ENCODE measurements at regions not wholly inside any gene's neighbourhood (a gene's known extent, or its start where the extent isn't known, plus 50 kb on each side); places are given as distances from the start of the nearest gene placed in this dataset.

DNA sequence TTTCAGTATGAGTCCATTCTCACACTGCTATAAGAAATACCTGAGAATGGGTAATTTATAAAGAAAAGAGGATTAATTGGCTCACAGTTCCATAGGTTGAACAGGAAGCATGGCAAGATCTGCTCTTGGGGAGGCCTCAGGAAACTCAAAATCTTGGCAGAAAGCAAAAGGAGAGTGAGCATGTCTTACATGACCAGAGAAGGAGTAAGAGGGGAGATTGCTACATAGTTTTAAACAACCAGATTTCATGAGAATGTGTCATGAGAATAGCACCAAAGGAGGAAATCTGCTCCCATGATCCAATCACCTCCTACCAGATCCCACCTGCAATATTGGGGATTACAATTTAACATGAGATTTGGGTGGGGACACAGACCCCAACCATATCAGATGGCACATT lies 672.4 kb downstream of the HTR1B start:
- intact Hi-C loops (cut with micrococcal nuclease; ENCODE audit: unreplicated experiment): no loop called here
- no peak for DNase-seq (ENCODE audit: low spot score)
- POLR2A ChIA-PET (ENCODE audit: low non-redundant PET): no interaction called here
- H3K27ac ChIP-seq (ENCODE audit: low read depth, low read length, poor library complexity, severe bottlenecking): no peak overlapping the region
- no peaks in the 10 kb centered on the region for H3K27me3 ChIP-seq (replicated peaks; ENCODE audit: insufficient read depth, low read depth, low read length, poor library complexity)
- H3K4me1 ChIP-seq (ENCODE audit: insufficient read depth, low read length, poor library complexity, severe bottlenecking): no peaks in the 10 kb centered on the region
- CTCF ChIA-PET: no interaction called here
- TF ChIP-seq EZH2 (IDR thresholded peaks at IDR 0.05; ENCODE audit: borderline replicate concordance, low read depth, low read length, poor library complexity, severe bottlenecking): no peak
- no TSS peak for BruUV-seq (replicated peaks)
- peaks cover 9% of the 10 kb centered on the region for H3K9me3 ChIP-seq (ENCODE audit: low read depth, low read length, poor library complexity, severe bottlenecking)
- no peaks in the 10 kb centered on the region for H3K36me3 ChIP-seq (ENCODE audit: insufficient read depth, low read length, poor library complexity, severe bottlenecking)
- no peak overlapping the region for H3K4me3 ChIP-seq (ENCODE audit: low read depth, low read length, poor library complexity, severe bottlenecking)

DNA sequence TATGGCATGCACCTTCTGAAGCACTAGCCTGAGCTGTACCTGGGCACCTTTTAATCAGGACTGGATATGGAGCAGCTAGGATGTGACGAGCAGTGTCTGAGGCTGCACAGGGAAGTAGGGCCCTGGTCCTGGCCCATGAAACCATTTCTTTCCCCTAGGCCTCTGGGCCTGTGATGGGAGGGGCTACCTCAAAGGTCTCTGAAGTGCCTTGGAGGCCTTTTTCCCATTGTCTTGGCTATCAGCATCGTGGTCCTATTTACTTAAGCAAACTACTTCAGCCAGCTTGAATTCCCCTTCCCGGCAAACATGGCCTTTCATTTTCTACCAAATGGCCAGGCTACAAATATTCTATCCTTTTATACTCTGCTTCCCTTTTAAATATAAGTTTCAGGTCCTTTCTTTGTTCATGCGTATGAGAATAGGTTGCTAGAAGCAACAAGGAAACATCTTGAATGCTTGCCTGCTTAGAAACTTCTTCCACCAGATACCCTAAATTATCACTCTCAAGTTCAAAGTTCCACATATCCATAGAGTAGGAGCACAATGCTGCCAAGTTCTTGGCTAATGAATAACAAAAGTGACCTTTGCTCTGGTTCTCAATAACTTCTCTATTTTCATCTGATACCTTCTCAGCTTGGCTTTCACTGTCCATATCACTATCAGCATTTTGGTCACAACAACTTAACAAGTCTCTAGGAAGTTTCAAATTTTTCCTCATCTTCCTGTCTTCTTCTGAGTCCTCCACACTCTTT lies 673.1 kb downstream of the HTR1B start:
- Histone ChIP-seq H3K27ac (ENCODE audit: low read depth, low read length, poor library complexity, severe bottlenecking) (no peak overlapping the region), H3K27me3 (replicated peaks; ENCODE audit: insufficient read depth, low read depth, low read length, poor library complexity) (no peaks in the 10 kb centered on the region), H3K4me1 (ENCODE audit: insufficient read depth, low read length, poor library complexity, severe bottlenecking) (no peaks in the 10 kb centered on the region), H3K4me3 (ENCODE audit: low read depth, low read length, poor library complexity, severe bottlenecking) (no peak overlapping the region), H3K36me3 (ENCODE audit: insufficient read depth, low read length, poor library complexity, severe bottlenecking) (no peaks in the 10 kb centered on the region), H3K9me3 (ENCODE audit: low read depth, low read length, poor library complexity, severe bottlenecking) (peaks cover 6% of the 10 kb centered on the region)
- POLR2A ChIA-PET (ENCODE audit: low non-redundant PET): no interaction called here
- BruUV-seq (replicated peaks): no TSS peak
- DNase-seq (ENCODE audit: low spot score): no peak
- CTCF ChIA-PET: no interaction called here
- intact Hi-C loops (cut with micrococcal nuclease; ENCODE audit: unreplicated experiment): no loop called here
- TF ChIP-seq, protein P1, sequence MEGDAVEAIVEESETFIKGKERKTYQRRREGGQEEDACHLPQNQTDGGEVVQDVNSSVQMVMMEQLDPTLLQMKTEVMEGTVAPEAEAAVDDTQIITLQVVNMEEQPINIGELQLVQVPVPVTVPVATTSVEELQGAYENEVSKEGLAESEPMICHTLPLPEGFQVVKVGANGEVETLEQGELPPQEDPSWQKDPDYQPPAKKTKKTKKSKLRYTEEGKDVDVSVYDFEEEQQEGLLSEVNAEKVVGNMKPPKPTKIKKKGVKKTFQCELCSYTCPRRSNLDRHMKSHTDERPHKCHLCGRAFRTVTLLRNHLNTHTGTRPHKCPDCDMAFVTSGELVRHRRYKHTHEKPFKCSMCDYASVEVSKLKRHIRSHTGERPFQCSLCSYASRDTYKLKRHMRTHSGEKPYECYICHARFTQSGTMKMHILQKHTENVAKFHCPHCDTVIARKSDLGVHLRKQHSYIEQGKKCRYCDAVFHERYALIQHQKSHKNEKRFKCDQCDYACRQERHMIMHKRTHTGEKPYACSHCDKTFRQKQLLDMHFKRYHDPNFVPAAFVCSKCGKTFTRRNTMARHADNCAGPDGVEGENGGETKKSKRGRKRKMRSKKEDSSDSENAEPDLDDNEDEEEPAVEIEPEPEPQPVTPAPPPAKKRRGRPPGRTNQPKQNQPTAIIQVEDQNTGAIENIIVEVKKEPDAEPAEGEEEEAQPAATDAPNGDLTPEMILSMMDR (conservative IDR thresholded peaks at IDR 0.05; ENCODE audit: low read depth, low read length): no peak
- TF ChIP-seq EZH2 (IDR thresholded peaks at IDR 0.05; ENCODE audit: borderline replicate concordance, low read depth, low read length, poor library complexity, severe bottlenecking): no peak

DNA sequence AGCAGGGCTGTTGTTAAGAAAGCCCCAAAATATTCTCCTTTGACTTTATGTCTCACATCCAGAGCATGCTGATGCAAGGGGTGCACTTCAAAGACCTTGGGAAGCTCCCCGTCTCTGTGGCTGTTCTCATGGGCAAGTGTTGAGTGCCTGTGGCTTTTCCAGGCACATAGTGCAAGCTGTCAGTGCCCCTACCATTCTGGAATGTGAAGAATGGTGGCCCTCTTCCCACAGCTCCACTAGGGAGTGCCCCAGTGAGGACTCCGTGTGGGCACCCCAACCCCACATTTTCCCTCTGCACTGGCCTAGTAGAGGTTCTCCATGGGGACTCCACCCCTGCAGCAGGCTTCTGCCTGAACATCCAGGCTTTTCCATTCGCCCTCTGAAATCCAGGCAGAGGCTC lies 673.7 kb downstream of the HTR1B start:
- H3K27me3 ChIP-seq (replicated peaks; ENCODE audit: insufficient read depth, low read depth, low read length, poor library complexity): no peaks in the 10 kb centered on the region
- intact Hi-C loops (cut with micrococcal nuclease; ENCODE audit: unreplicated experiment): no loop called here
- H3K36me3 ChIP-seq (ENCODE audit: insufficient read depth, low read length, poor library complexity, severe bottlenecking): no peaks in the 10 kb centered on the region
- no TSS peak for BruUV-seq (replicated peaks)
- no peak overlapping the region for H3K27ac ChIP-seq (ENCODE audit: low read depth, low read length, poor library complexity, severe bottlenecking)
- ChIA-PET POLR2A (ENCODE audit: low non-redundant PET) (no interaction called here), CTCF (no interaction called here)
- TF ChIP-seq EZH2 (IDR thresholded peaks at IDR 0.05; ENCODE audit: borderline replicate concordance, low read depth, low read length, poor library complexity, severe bottlenecking): no peak
- TF ChIP-seq, protein P1 (conservative IDR thresholded peaks at IDR 0.05; ENCODE audit: low read depth, low read length): no peak
- no peak for DNase-seq (ENCODE audit: low spot score)
- peaks cover 6% of the 10 kb centered on the region for H3K9me3 ChIP-seq (ENCODE audit: low read depth, low read length, poor library complexity, severe bottlenecking)
- H3K4me3 ChIP-seq (ENCODE audit: low read depth, low read length, poor library complexity, severe bottlenecking): no peak overlapping the region
- no peaks in the 10 kb centered on the region for H3K4me1 ChIP-seq (ENCODE audit: insufficient read depth, low read length, poor library complexity, severe bottlenecking)

DNA sequence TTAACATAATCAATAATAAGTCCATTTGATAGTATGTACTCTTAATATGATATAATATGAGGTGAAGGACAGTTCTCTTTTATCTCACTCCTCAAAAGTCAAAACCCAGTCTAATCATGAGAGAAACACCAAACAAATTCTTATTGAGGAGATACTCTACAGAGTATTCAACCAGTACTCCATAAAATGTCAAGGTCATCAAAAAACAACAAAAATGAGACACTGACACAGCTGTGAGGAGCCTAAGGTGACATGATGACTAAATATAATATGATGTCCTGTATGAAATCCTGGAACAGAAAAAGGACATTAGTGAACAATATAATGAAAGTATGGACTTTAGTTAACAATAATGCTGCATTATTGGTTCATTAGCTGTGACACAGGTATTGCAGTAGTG lies 675.1 kb downstream of the HTR1B start:
- no peaks in the 10 kb centered on the region for H3K4me1 ChIP-seq (ENCODE audit: insufficient read depth, low read length, poor library complexity, severe bottlenecking)
- DNase-seq (ENCODE audit: low spot score): no peak
- no peak overlapping the region for H3K27ac ChIP-seq (ENCODE audit: low read depth, low read length, poor library complexity, severe bottlenecking)
- POLR2A ChIA-PET (ENCODE audit: low non-redundant PET): no interaction called here
- H3K9me3 ChIP-seq (ENCODE audit: low read depth, low read length, poor library complexity, severe bottlenecking): peaks cover 6% of the 10 kb centered on the region
- H3K4me3 ChIP-seq (ENCODE audit: low read depth, low read length, poor library complexity, severe bottlenecking): no peak overlapping the region
- H3K27me3 ChIP-seq (replicated peaks; ENCODE audit: insufficient read depth, low read depth, low read length, poor library complexity): no peaks in the 10 kb centered on the region
- intact Hi-C loops (cut with micrococcal nuclease; ENCODE audit: unreplicated experiment): no loop called here
- no peaks in the 10 kb centered on the region for H3K36me3 ChIP-seq (ENCODE audit: insufficient read depth, low read length, poor library complexity, severe bottlenecking)
- BruUV-seq (replicated peaks): no TSS peak
- CTCF ChIA-PET: no interaction called here
- TF ChIP-seq, protein P1 (conservative IDR thresholded peaks at IDR 0.05; ENCODE audit: low read depth, low read length): no peak

Data from A673 (cell line).